Endothelial cell of umbilical vein (primary cell): ENCODE measurements at regions not wholly inside any gene's neighbourhood (a gene's known extent, or its start where the extent isn't known, plus 50 kb on each side); places are given as distances from the start of the nearest gene placed in this dataset.

ENCODE experiments used
- CTCF ChIP-seq, 2 donors: IDR thresholded peaks; 1 replicate in 1 of 2; 2 replicates in 1 of 2; pipeline ENCODE4 v1.5.1; 2011; ENCODE audit warnings: low read length in 2 of 2, mild to moderate bottlenecking in 2 of 2, moderate library complexity in 2 of 2, control low read depth in 1 of 2, inconsistent platforms in 1 of 2, low read depth in 1 of 2; ENCODE audit not compliant: insufficient read depth in 1 of 2; ENCODE audit errors: extremely low read depth in 1 of 2
- EZH2 ChIP-seq: IDR thresholded peaks from 2 replicates; pipeline ENCODE4 v1.6.1; 2012; ENCODE audit warnings: borderline replicate concordance, low read depth, mild to moderate bottlenecking, moderate library complexity, low read length, inconsistent platforms; ENCODE audit not compliant: severe bottlenecking
- FOS ChIP-seq: IDR thresholded peaks from 2 replicates; pipeline ENCODE4 v1.6.1; 2011; ENCODE audit warnings: mild to moderate bottlenecking, low read length, moderate library complexity, borderline replicate concordance; ENCODE audit not compliant: insufficient read depth
- GATA2 ChIP-seq: IDR thresholded peaks from 2 replicates; pipeline ENCODE4 v1.7.0; 2011; ENCODE audit warnings: low read depth, mild to moderate bottlenecking, moderate library complexity, mixed read lengths, low read length; ENCODE audit not compliant: insufficient read length, insufficient read depth
- JUN ChIP-seq: IDR thresholded peaks from 2 replicates; pipeline ENCODE4 v1.6.1; 2011; ENCODE audit warnings: borderline replicate concordance, low read depth; ENCODE audit not compliant: insufficient read length, insufficient read depth
- MAX ChIP-seq: IDR thresholded peaks from 2 replicates; pipeline ENCODE4 v1.6.1; 2011; ENCODE audit not compliant: insufficient read depth, insufficient read length
- MYC ChIP-seq: IDR thresholded peaks from one replicate; pipeline ENCODE4 v1.6.1; 2011; ENCODE audit warnings: mild to moderate bottlenecking, low read depth, low read length
- POLR2A ChIP-seq: IDR thresholded peaks from 2 replicates; pipeline ENCODE4 v1.6.1; 2012; ENCODE audit warnings: low read depth, mild to moderate bottlenecking, control low read depth, low read length
- POLR2AphosphoS5 ChIP-seq: IDR thresholded peaks from 2 replicates; pipeline ENCODE4 v1.6.1; 2012; ENCODE audit warnings: low read depth, mild to moderate bottlenecking, control low read depth, low read length, moderate library complexity; ENCODE audit not compliant: insufficient read depth

- no peak for TF ChIP-seq POLR2AphosphoS5
- no peak for TF ChIP-seq CTCF (IDR thresholded peaks at IDR 0.05; ENCODE audit: extremely low read depth in 1 of 2, insufficient read depth in 1 of 2, low read depth in 1 of 2, low read length in 2 of 2)
- no peak for TF ChIP-seq MYC
- TF ChIP-seq MAX, result no peak
- no peak for TF ChIP-seq EZH2
- no peak for TF ChIP-seq POLR2A
- no peak for TF ChIP-seq GATA2
- TF ChIP-seq FOS, result no peak
- TF ChIP-seq JUN, result no peak
Measured at GRCh38 chr13:40121722-40122121, 466.3 kb downstream of the COG6 start.
